MCF 10A (cell line): ENCODE measurements at regions not wholly inside any gene's neighbourhood (a gene's known extent, or its start where the extent isn't known, plus 50 kb on each side); places are given as distances from the start of the nearest gene placed in this dataset.

Experiments used
- BruUV-seq: library from RNA; stranded (reverse); fragments of 400-500 nt; replicated peaks from 2 replicates; lab custom pipeline; 2021; lab: Mats Ljungman, UMichigan
- CTCF ChIA-PET: fragments of 300-600 bp; sonication (Branson Sonifier 250); formaldehyde crosslinking; extraction: SDS; loops from one replicate; lab custom pipeline; 2021; ENCODE audit warnings: antibody characterized with exemption, inconsistent platforms; lab: Yijun Ruan, JAX
- POLR2A ChIA-PET: fragments of 300-600, 350-650 bp; sonication (Branson Sonifier 250); formaldehyde crosslinking; extraction: SDS; loops from one replicate; lab custom pipeline; 2020; ENCODE audit warnings: antibody characterized with exemption, inconsistent platforms; lab: Yijun Ruan, JAX
- DNase-seq: peaks from one replicate; pipeline ENCODE4 v3.0.0-alpha.2; 2018; ENCODE audit not compliant: unreplicated experiment
- H3K27ac Mint-ChIP-seq: one replicate; pipeline ENCODE4 v1.8.0; 2022; ENCODE audit warnings: mild to moderate bottlenecking, low read depth, mixed read lengths; ENCODE audit not compliant: unreplicated experiment
- H3K27me3 Mint-ChIP-seq: one replicate; pipeline ENCODE4 v1.8.0; 2022; ENCODE audit warnings: mixed read lengths; ENCODE audit not compliant: insufficient read depth, unreplicated experiment
- H3K36me3 Mint-ChIP-seq: one replicate; pipeline ENCODE4 v1.8.0; 2022; ENCODE audit warnings: mild to moderate bottlenecking, moderate library complexity, mixed read lengths; ENCODE audit not compliant: insufficient read depth, unreplicated experiment
- H3K4me1 Mint-ChIP-seq: one replicate; pipeline ENCODE4 v1.8.0; 2022; ENCODE audit warnings: mixed read lengths; ENCODE audit not compliant: insufficient read depth, unreplicated experiment
- H3K4me3 Mint-ChIP-seq: one replicate; pipeline ENCODE4 v1.8.0; 2022; ENCODE audit warnings: mild to moderate bottlenecking, moderate library complexity, mixed read lengths; ENCODE audit not compliant: unreplicated experiment
- H3K9me3 Mint-ChIP-seq: one replicate; pipeline ENCODE4 v1.8.0; 2022; ENCODE audit warnings: mixed read lengths; ENCODE audit not compliant: unreplicated experiment
- CTCF ChIP-seq: fragments of 200-600 bp; IDR thresholded peaks from one replicate; pipeline ENCODE4 v1.8.0; 2022; ENCODE audit warnings: antibody characterized with exemption, mild to moderate bottlenecking; ENCODE audit not compliant: unreplicated experiment
- intact Hi-C: fragments of 100-400 bp; cut with micrococcal nuclease; formaldehyde crosslinking; loops from 2 replicates; pipeline ENCODE4 v1.14.1; 2022

- intact Hi-C loops, result no loop called here
- H3K4me3 Mint-ChIP-seq, result no peak overlapping the region
- no peak for TF ChIP-seq CTCF
Observed at GRCh38 chr16:86314402-86315025, 195.8 kb upstream of the FOXF1 start.

GRCh38 chr16:86316967-86317812, 193.1 kb upstream of the FOXF1 start:
- Mint-ChIP-seq H3K36me3 (no peaks in the 10 kb centered on the region), H3K4me3 (no peak overlapping the region), H3K27me3 (peaks cover 38% of the 10 kb centered on the region), H3K27ac (no peak overlapping the region), H3K9me3 (no peaks in the 10 kb centered on the region), H3K4me1 (no peaks in the 10 kb centered on the region)
- ChIA-PET POLR2A (no interaction called here), CTCF (interaction anchor here (0.8 kb wide), 1 partner anchor 246 kb away, joined by 3 read pairs; no protein-coding TSS in a partner anchor)
- no peak for DNase-seq
- intact Hi-C loops, result no loop called here
- TF ChIP-seq CTCF, result no peak
- BruUV-seq, result no TSS peak

More at GRCh38 chr16:86314402-86315025, 195.8 kb upstream of the FOXF1 start:
- no peaks in the 10 kb centered on the region for H3K9me3 Mint-ChIP-seq
- H3K36me3 Mint-ChIP-seq, result no peaks in the 10 kb centered on the region
- CTCF ChIA-PET, result interaction anchor here (0.6 to 0.7 kb wide), 2 partner anchors 70 to 207 kb away, joined by 3 to 6 read pairs; no protein-coding TSS in a partner anchor
- DNase-seq, result no peak
- H3K27ac Mint-ChIP-seq, result no peak overlapping the region
- POLR2A ChIA-PET, result interaction anchor here (0.6 kb wide), 1 partner anchor 13 kb away, joined by 4 read pairs; no protein-coding TSS in a partner anchor
- peaks cover 24% of the 10 kb centered on the region for H3K27me3 Mint-ChIP-seq
- no peaks in the 10 kb centered on the region for H3K4me1 Mint-ChIP-seq
- BruUV-seq, result no TSS peak

- POLR2A ChIA-PET, result no interaction called here
Observed at GRCh38 chr16:86317813-86318650, 192.3 kb upstream of the FOXF1 start.

More at GRCh38 chr16:86317813-86318650, 192.3 kb upstream of the FOXF1 start:
- no TSS peak for BruUV-seq
- intact Hi-C loops, result no loop called here
- CTCF ChIA-PET, result no interaction called here
- DNase-seq, result no peak
- H3K27me3 Mint-ChIP-seq, result peaks cover 38% of the 10 kb centered on the region
- H3K27ac Mint-ChIP-seq, result no peak overlapping the region
- H3K9me3 Mint-ChIP-seq, result no peaks in the 10 kb centered on the region
- H3K4me3 Mint-ChIP-seq, result no peak overlapping the region
- H3K36me3 Mint-ChIP-seq, result no peaks in the 10 kb centered on the region
- no peaks in the 10 kb centered on the region for H3K4me1 Mint-ChIP-seq
- no peak for TF ChIP-seq CTCF
